Body of pancreas (tissue), 4 donors: ENCODE measurements at regions not wholly inside any gene's neighbourhood (a gene's known extent, or its start where the extent isn't known, plus 50 kb on each side); places are given as distances from the start of the nearest gene placed in this dataset.

Experiments
- POLR2A ChIP-seq, 3 donors: fragments of 450-650 bp; IDR thresholded peaks; one replicate each; pipeline ENCODE4 v1.6.1; 2016; ENCODE audit warnings: antibody characterized with exemption in 3 of 3, mild to moderate bottlenecking in 2 of 3
- TF ChIP-seq, protein P1 (sequence below), 7 experiments: fragments of 450-650 bp in 4 of 7; fragments of 200-600 bp in 3 of 7; sonication (generic) in 3 of 7; IDR thresholded peaks; one replicate each; pipeline ENCODE4 v1.5.1; 2016 to 2019; ENCODE audit warnings: antibody characterized with exemption in 7 of 7

DNA sequence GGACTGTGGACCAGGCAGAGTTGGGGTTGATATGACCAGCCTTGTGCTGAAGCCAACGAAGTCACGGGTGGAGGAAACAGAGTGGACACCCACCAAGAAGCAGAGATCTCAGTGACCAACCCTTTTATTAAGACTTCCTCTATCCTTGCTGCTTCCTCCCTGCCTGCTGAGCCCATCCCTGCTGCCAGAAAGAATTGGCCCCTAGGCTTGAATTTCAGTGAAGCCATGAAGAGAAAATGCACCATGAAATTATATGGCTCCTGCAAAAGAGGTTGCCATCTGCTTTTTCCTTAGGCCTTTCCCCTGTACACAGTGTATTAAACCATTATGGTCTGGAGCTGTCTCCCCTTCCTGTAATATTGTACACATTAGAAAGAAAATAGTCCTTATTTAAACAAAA is 246.7 kb downstream of the HS3ST3B1 start:
- no peak for TF ChIP-seq POLR2A (IDR thresholded peaks at IDR 0.05)
- TF ChIP-seq, protein P1, sequence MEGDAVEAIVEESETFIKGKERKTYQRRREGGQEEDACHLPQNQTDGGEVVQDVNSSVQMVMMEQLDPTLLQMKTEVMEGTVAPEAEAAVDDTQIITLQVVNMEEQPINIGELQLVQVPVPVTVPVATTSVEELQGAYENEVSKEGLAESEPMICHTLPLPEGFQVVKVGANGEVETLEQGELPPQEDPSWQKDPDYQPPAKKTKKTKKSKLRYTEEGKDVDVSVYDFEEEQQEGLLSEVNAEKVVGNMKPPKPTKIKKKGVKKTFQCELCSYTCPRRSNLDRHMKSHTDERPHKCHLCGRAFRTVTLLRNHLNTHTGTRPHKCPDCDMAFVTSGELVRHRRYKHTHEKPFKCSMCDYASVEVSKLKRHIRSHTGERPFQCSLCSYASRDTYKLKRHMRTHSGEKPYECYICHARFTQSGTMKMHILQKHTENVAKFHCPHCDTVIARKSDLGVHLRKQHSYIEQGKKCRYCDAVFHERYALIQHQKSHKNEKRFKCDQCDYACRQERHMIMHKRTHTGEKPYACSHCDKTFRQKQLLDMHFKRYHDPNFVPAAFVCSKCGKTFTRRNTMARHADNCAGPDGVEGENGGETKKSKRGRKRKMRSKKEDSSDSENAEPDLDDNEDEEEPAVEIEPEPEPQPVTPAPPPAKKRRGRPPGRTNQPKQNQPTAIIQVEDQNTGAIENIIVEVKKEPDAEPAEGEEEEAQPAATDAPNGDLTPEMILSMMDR (IDR thresholded peaks at IDR 0.05) = no peak
